ENCODE measurements at regions not wholly inside any gene's neighbourhood (a gene's known extent, or its start where the extent isn't known, plus 50 kb on each side); places are given as distances from the start of the nearest gene placed in this dataset.

- TF ChIP-seq CTCF (IDR thresholded peaks at IDR 0.05): no peak
- TF ChIP-seq POLR2A (IDR thresholded peaks at IDR 0.05): no peak
Observed at GRCh38 chr1:166270476-166271150, 103.8 kb upstream of the FAM78B start.
